Neutrophil (primary cell): ENCODE measurements at regions not wholly inside any gene's neighbourhood (a gene's known extent, or its start where the extent isn't known, plus 50 kb on each side); places are given as distances from the start of the nearest gene placed in this dataset.

Experiments
- H3K27ac ChIP-seq: fragments of 200-600 bp; sonication (generic); 2 replicates; pipeline ENCODE4 v1.5.1; 2016; ENCODE audit warnings: mild to moderate bottlenecking, moderate library complexity
- H3K27me3 ChIP-seq: fragments of 200-600 bp; sonication (generic); 2 replicates; pipeline ENCODE4 v1.6.0; 2016; ENCODE audit warnings: mild to moderate bottlenecking
- H3K36me3 ChIP-seq: fragments of 200-600 bp; sonication (generic); 2 replicates; pipeline ENCODE4 v1.5.1; 2017
- H3K4me1 ChIP-seq, 2 experiments: fragments of 200-600 bp in 1 of 2; sonication (generic) in 1 of 2; 1 replicate in 1 of 2; 2 replicates in 1 of 2; pipeline versions ENCODE4 v1.5.1 to v1.6.1; 2013 to 2016; ENCODE audit warnings: low read depth in 1 of 2, low read length in 1 of 2, mild to moderate bottlenecking in 1 of 2, moderate library complexity in 1 of 2; ENCODE audit not compliant: control insufficient read depth in 1 of 2, insufficient read depth in 1 of 2
- H3K4me3 ChIP-seq, 2 experiments: fragments of 200-600 bp in 1 of 2; sonication (generic) in 1 of 2; 1 replicate in 1 of 2; 2 replicates in 1 of 2; pipeline ENCODE4 v1.5.1; 2013 to 2016; ENCODE audit warnings: low read depth in 1 of 2, low read length in 1 of 2, mild to moderate bottlenecking in 1 of 2, moderate library complexity in 1 of 2
- H3K9me3 ChIP-seq: fragments of 200-600 bp; sonication (generic); 2 replicates; pipeline ENCODE4 v1.5.1; 2016
- TF ChIP-seq, protein P1 (sequence below): fragments of 200-600 bp; sonication (generic); IDR thresholded peaks from 2 replicates; pipeline ENCODE4 v1.5.1; 2016; ENCODE audit warnings: antibody characterized with exemption

DNA sequence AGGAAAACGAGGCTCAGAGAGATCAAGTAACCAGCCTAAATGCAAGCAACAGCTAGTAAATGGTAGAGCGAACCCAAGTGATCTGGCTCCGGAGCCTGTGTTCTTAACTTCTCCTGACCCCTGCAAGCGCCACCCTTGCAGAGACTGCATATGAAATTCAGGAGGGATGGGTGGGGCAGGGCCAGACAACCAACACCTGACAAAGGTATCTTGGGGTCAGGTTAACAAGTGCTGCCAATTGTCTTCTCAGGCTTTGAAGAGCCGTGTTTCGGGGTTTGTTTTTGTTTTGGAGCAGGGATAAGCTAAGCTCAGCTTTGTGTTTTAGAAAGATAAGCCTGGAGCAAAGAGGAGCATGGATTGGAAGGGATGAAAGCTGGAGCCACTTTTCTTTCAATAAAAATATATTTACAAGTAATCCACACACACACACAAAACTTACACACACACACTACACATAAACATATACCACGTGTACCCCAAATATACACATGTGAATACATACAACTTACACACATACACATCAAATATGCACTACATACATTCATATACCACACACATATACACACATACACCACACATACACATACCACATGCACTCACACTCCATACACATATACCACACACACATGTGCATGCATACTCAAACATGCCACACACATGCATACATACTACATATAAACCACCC lies 722.0 kb downstream of the DIAPH3 start:
- peaks cover 43% of the 10 kb centered on the region for H3K27me3 ChIP-seq
- H3K36me3 ChIP-seq: no peaks in the 10 kb centered on the region
- H3K27ac ChIP-seq: no peak overlapping the region
- no peaks in the 10 kb centered on the region for H3K4me1 ChIP-seq
- H3K9me3 ChIP-seq: no peaks in the 10 kb centered on the region
- TF ChIP-seq, protein P1, sequence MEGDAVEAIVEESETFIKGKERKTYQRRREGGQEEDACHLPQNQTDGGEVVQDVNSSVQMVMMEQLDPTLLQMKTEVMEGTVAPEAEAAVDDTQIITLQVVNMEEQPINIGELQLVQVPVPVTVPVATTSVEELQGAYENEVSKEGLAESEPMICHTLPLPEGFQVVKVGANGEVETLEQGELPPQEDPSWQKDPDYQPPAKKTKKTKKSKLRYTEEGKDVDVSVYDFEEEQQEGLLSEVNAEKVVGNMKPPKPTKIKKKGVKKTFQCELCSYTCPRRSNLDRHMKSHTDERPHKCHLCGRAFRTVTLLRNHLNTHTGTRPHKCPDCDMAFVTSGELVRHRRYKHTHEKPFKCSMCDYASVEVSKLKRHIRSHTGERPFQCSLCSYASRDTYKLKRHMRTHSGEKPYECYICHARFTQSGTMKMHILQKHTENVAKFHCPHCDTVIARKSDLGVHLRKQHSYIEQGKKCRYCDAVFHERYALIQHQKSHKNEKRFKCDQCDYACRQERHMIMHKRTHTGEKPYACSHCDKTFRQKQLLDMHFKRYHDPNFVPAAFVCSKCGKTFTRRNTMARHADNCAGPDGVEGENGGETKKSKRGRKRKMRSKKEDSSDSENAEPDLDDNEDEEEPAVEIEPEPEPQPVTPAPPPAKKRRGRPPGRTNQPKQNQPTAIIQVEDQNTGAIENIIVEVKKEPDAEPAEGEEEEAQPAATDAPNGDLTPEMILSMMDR: no peak
- H3K4me3 ChIP-seq: no peak overlapping the region

DNA sequence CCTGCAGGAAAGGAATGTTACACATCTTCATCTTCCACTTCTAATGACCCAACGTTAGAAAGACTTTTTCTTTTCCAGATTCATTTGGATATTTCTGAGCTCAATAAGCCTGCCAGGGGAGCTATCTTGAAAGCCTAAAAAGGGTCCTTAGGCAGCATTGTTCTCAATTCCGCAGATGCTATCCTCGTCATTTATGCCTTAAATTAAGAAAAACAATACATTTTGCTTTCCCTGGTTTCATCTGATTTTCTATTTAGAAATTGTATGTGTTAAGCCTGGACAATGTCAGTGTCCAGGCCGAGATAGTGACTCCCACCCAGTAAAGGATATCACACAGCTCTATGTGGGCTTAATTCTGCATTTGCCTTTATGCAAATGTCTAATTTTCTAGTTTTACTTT lies 721.3 kb downstream of the DIAPH3 start:
- TF ChIP-seq, protein P1: no peak
- Histone ChIP-seq H3K4me1 (no peaks in the 10 kb centered on the region), H3K36me3 (no peaks in the 10 kb centered on the region), H3K4me3 (no peak overlapping the region), H3K27ac (no peak overlapping the region), H3K9me3 (no peaks in the 10 kb centered on the region), H3K27me3 (peaks cover 43% of the 10 kb centered on the region)

GRCh38 chr13:59442944-59443486 lies 720.7 kb downstream of the DIAPH3 start:
- H3K27me3 ChIP-seq: peaks cover 43% of the 10 kb centered on the region
- no peaks in the 10 kb centered on the region for H3K9me3 ChIP-seq
- H3K4me1 ChIP-seq: no peaks in the 10 kb centered on the region
- H3K4me3 ChIP-seq: no peak overlapping the region
- TF ChIP-seq, protein P1: no peak
- no peaks in the 10 kb centered on the region for H3K36me3 ChIP-seq
- no peak overlapping the region for H3K27ac ChIP-seq

GRCh38 chr13:59444210-59444857 lies 719.4 kb downstream of the DIAPH3 start:
- Histone ChIP-seq H3K27ac (no peak overlapping the region), H3K36me3 (no peaks in the 10 kb centered on the region)

GRCh38 chr13:59445812-59446211 lies 717.9 kb downstream of the DIAPH3 start:
- no peaks in the 10 kb centered on the region for H3K9me3 ChIP-seq
- TF ChIP-seq, protein P1: no peak
- no peak overlapping the region for H3K27ac ChIP-seq
- H3K36me3 ChIP-seq: no peaks in the 10 kb centered on the region
- H3K4me1 ChIP-seq: no peaks in the 10 kb centered on the region
- H3K27me3 ChIP-seq: peaks cover 28% of the 10 kb centered on the region
- H3K4me3 ChIP-seq: no peak overlapping the region

More at GRCh38 chr13:59444210-59444857, 719.4 kb downstream of the DIAPH3 start:
- no peak overlapping the region for H3K4me3 ChIP-seq
- TF ChIP-seq, protein P1: no peak
- no peaks in the 10 kb centered on the region for H3K4me1 ChIP-seq
- no peaks in the 10 kb centered on the region for H3K9me3 ChIP-seq
- H3K27me3 ChIP-seq: peaks cover 41% of the 10 kb centered on the region
